Esophagus squamous epithelium (tissue), 5 donors: ENCODE measurements at regions not wholly inside any gene's neighbourhood (a gene's known extent, or its start where the extent isn't known, plus 50 kb on each side); places are given as distances from the start of the nearest gene placed in this dataset.

Experiments used
- DNase-seq: peaks from one replicate; lab custom pipeline; 2025; lab: John Stamatoyannopoulos, UW
- H3K27ac ChIP-seq, 4 donors: fragments of 200-600 bp; sonication (generic); one replicate each; pipeline ENCODE4 v1.5.1; 2016 to 2019; ENCODE audit warnings: mild to moderate bottlenecking in 1 of 4
- H3K27me3 ChIP-seq, 4 donors: fragments of 200-600 bp; sonication (generic); 1 replicate in 3 of 4; 2 replicates in 1 of 4; pipeline versions ENCODE4 v1.5.1 to v1.6.0; 2017 to 2021; ENCODE audit warnings: antibody characterized with exemption in 1 of 4
- H3K36me3 ChIP-seq, 3 donors: fragments of 200-600 bp; sonication (generic); one replicate each; pipeline ENCODE4 v1.5.1; 2016 to 2019
- H3K4me1 ChIP-seq, 3 donors: fragments of 200-600 bp; sonication (generic); one replicate each; pipeline ENCODE4 v1.5.1; 2017 to 2019
- H3K4me3 ChIP-seq, 4 donors: fragments of 200-600 bp; sonication (generic); 1 replicate in 3 of 4; 2 replicates in 1 of 4; pipeline ENCODE4 v1.5.1; 2016 to 2019; ENCODE audit warnings: mild to moderate bottlenecking in 2 of 4, moderate library complexity in 1 of 4
- H3K9me3 ChIP-seq, 3 donors: fragments of 200-600 bp; sonication (generic); one replicate each; pipeline ENCODE4 v1.5.1; 2016 to 2019
- CTCF ChIP-seq, 6 experiments: fragments of 450-650 bp in 4 of 6; fragments of 200-600 bp in 2 of 6; sonication (generic) in 2 of 6; IDR thresholded peaks; one replicate each; pipeline ENCODE4 v1.5.1; 2016 to 2019; ENCODE audit warnings: antibody characterized with exemption in 6 of 6, mild to moderate bottlenecking in 4 of 6, moderate library complexity in 4 of 6
- POLR2A ChIP-seq, 4 donors: fragments of 450-650 bp; IDR thresholded peaks; one replicate each; pipeline ENCODE4 v1.6.1; 2017; ENCODE audit warnings: antibody characterized with exemption in 4 of 4, mild to moderate bottlenecking in 4 of 4, moderate library complexity in 3 of 4
- WGBS, 2 donors: methylation state at CpG; one replicate each; pipeline ENCODE4 v1.1.5; 2018; 5-methylcytosine and 5-hydroxymethylcytosine counted together
- intact Hi-C: fragments of 100-400 bp; cut with DNase I; formaldehyde crosslinking; loops from one replicate; pipeline ENCODE4 v1.15.0; 2022
- donor health status: DM: yes; HTN: yes; CAD: no.

GRCh38 chr1:37347104-37347649 lies 127.2 kb upstream of the ZC3H12A start:
- Histone ChIP-seq H3K9me3 (no peaks in the 10 kb centered on the region), H3K27ac (no peak overlapping the region), H3K27me3 (peaks cover 0 to 20% (median 0%) of the 10 kb centered on the region in 4 donors), H3K4me1 (no peaks in the 10 kb centered on the region), H3K36me3 (no peaks in the 10 kb centered on the region), H3K4me3 (no peak overlapping the region)
- TF ChIP-seq CTCF (IDR thresholded peaks at IDR 0.05), result no peak
- TF ChIP-seq POLR2A (IDR thresholded peaks at IDR 0.05), result no peak
- no peak for DNase-seq
- intact Hi-C loops, result no loop called here
- WGBS, 2 donors, result 79 to 83% methylated on average over 7 to 8 of the region's 8 CpGs

GRCh38 chr1:37353871-37354270 lies 120.5 kb upstream of the ZC3H12A start:
- no peak for TF ChIP-seq CTCF (IDR thresholded peaks at IDR 0.05)
- TF ChIP-seq POLR2A (IDR thresholded peaks at IDR 0.05), result no peak
- Histone ChIP-seq H3K4me1 (no peaks in the 10 kb centered on the region), H3K27me3 (peaks cover 0 to 48% (median 0%) of the 10 kb centered on the region in 4 donors), H3K27ac (no peak overlapping the region), H3K36me3 (no peaks in the 10 kb centered on the region), H3K4me3 (no peak overlapping the region), H3K9me3 (no peaks in the 10 kb centered on the region)
- WGBS, 2 donors, result 31 to 46% methylated on average over 6 of the region's 6 CpGs
- DNase-seq, result no peak
- intact Hi-C loops, result no loop called here

GRCh38 chr1:37354876-37355650 lies 119.3 kb upstream of the ZC3H12A start:
- DNase-seq, result no peak
- Histone ChIP-seq H3K4me1 (no peaks in the 10 kb centered on the region), H3K36me3 (no peaks in the 10 kb centered on the region), H3K9me3 (no peaks in the 10 kb centered on the region), H3K27ac (no peak overlapping the region), H3K27me3 (peaks cover 0 to 56% (median 0%) of the 10 kb centered on the region in 4 donors), H3K4me3 (no peak overlapping the region)
- intact Hi-C loops, result no loop called here
- 49 to 65% methylated on average over 5 to 7 of the region's 7 CpGs for WGBS, 2 donors
- no peak for TF ChIP-seq CTCF (IDR thresholded peaks at IDR 0.05)
- no peak for TF ChIP-seq POLR2A (IDR thresholded peaks at IDR 0.05)

GRCh38 chr1:37358992-37359391 lies 115.4 kb upstream of the ZC3H12A start:
- Histone ChIP-seq H3K27ac (no peak overlapping the region), H3K36me3 (no peaks in the 10 kb centered on the region), H3K27me3 (peaks cover 0 to 69% (median 0%) of the 10 kb centered on the region in 4 donors), H3K9me3 (no peaks in the 10 kb centered on the region), H3K4me1 (no peaks in the 10 kb centered on the region), H3K4me3 (no peak overlapping the region)
- WGBS, 2 donors, result no CpG with 5 or more reads among the region's 4 CpGs
- TF ChIP-seq CTCF (IDR thresholded peaks at IDR 0.05) (no peak), POLR2A (IDR thresholded peaks at IDR 0.05) (no peak)
- DNase-seq, result no peak
- intact Hi-C loops, result no loop called here

- Histone ChIP-seq H3K4me3 (no peak overlapping the region), H3K4me1 (no peaks in the 10 kb centered on the region), H3K27me3 (peaks cover 0 to 78% (median 0%) of the 10 kb centered on the region in 4 donors), H3K36me3 (no peaks in the 10 kb centered on the region), H3K27ac (no peak overlapping the region), H3K9me3 (no peaks in the 10 kb centered on the region)
- no peak for DNase-seq
- TF ChIP-seq POLR2A (IDR thresholded peaks at IDR 0.05) (no peak), CTCF (IDR thresholded peaks at IDR 0.05) (no peak)
- 39 to 59% methylated on average over 6 of the region's 6 CpGs for WGBS, 2 donors
- intact Hi-C loops, result no loop called here
Measured at GRCh38 chr1:37360011-37360410, 114.4 kb upstream of the ZC3H12A start.
